H1 (cell line): ENCODE measurements at regions not wholly inside any gene's neighbourhood (a gene's known extent, or its start where the extent isn't known, plus 50 kb on each side); places are given as distances from the start of the nearest gene placed in this dataset.

Experiments used
- CBX5 ChIP-seq: fragments of 300-800, 300-1000 bp; sonication (generic); IDR thresholded peaks from 2 replicates; pipeline ENCODE4 v1.7.1; 2016; ENCODE audit warnings: antibody characterized with exemption, low read length, low read depth
- SRF ChIP-seq: IDR thresholded peaks from 2 replicates; pipeline ENCODE4 v1.6.1; 2011; ENCODE audit warnings: mild to moderate bottlenecking, low read depth, low read length, moderate library complexity

- TF ChIP-seq SRF (no peak), CBX5 (no peak)
Observed at GRCh38 chr13:73622381-73622780, 511.8 kb downstream of the KLF12 start (continued).
